Colon (tissue), 2 donors: ENCODE measurements at regions not wholly inside any gene's neighbourhood (a gene's known extent, or its start where the extent isn't known, plus 50 kb on each side); places are given as distances from the start of the nearest gene placed in this dataset.
"Not testable (repeated sequence)": the region's sequence is repeated elsewhere in the genome, so short reads cannot be mapped to it uniquely, and the experiment has no call there.

ENCODE experiments used
- FAIRE-seq: peaks from 2 replicates; lab custom pipeline; 2012; peaks lifted over from hg19 to GRCh38; lab: Jason Lieb, UNC
- donor health status: control.
- donor health status: control.

GRCh38 chr6:140026546-140026945 lies 652.1 kb upstream of the CITED2 start:
- FAIRE-seq = no peak

GRCh38 chr6:140025171-140025570 lies 650.7 kb upstream of the CITED2 start:
- no peak for FAIRE-seq

GRCh38 chr6:140020207-140020791 lies 645.9 kb upstream of the CITED2 start:
- no peak for FAIRE-seq

- FAIRE-seq = no peak
Observed at GRCh38 chr6:140018588-140018987, 644.1 kb upstream of the CITED2 start.

DNA sequence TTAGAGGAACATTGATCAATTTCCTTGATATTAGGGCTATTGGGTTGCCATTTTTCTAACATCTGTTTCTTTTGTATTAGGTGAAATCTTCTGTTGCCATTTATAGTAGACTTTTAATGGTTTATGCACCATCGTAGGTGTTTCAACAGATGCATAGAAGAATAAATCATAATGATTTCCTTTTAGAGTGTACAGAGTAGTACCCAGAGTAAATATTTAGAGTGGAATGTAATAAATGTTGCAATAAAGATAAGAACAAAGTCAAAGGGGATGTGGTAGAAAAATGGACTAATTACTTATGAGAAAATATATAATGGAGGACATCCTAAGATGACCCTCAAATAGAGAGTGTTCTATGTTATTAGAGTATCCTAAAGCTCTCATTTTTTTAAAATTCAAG lies 643.0 kb upstream of the CITED2 start:
- FAIRE-seq = no peak

GRCh38 chr6:140012150-140012549 lies 637.7 kb upstream of the CITED2 start:
- FAIRE-seq = no peak

DNA sequence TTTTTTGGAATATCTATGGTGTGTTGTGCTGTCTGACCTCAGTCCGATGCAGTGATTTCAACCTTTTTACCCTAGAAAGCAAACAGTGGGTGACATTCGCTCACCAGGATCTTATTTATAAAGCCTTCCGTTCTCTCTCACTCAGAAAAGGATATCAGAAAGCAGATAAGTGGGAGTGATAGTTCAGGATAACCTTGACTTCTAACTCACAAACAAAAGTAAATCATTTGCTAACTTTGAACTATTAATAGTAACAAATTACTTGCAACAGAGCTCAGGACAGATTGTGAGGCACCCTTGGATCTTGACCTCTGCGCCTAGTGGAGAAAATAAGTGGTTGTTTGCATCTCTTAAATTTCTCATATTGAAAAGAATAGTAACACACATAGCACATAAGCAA lies 637.1 kb upstream of the CITED2 start:
- no peak for FAIRE-seq

GRCh38 chr6:140009286-140009685 lies 634.8 kb upstream of the CITED2 start:
- FAIRE-seq = no peak

GRCh38 chr6:140007525-140007924 lies 633.1 kb upstream of the CITED2 start:
- FAIRE-seq = no peak

- FAIRE-seq = no peak
Observed at GRCh38 chr6:140003217-140003616, 628.8 kb upstream of the CITED2 start.

GRCh38 chr6:140002396-140003022 lies 628.1 kb upstream of the CITED2 start:
- no peak for FAIRE-seq

- FAIRE-seq = no peak
Observed at GRCh38 chr6:140001821-140002341, 627.4 kb upstream of the CITED2 start.

DNA sequence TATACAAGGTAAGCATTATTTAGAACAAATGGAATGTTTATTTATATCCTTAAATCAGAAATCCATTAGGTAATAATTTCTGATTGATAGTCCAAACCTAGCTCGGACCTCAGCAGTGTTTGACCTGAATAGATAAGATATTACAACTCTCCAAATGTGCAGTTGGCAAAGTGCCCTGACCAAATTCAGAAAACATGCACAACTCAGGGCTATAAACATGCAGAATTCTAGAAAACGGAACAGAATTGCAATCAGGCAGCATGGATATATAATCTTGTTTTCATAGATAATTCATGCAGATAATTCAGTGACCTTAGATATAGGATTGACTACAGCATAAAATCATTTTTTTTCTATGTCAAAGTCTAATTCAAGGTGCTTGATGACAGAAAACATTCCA lies 626.6 kb upstream of the CITED2 start:
- FAIRE-seq = no peak

DNA sequence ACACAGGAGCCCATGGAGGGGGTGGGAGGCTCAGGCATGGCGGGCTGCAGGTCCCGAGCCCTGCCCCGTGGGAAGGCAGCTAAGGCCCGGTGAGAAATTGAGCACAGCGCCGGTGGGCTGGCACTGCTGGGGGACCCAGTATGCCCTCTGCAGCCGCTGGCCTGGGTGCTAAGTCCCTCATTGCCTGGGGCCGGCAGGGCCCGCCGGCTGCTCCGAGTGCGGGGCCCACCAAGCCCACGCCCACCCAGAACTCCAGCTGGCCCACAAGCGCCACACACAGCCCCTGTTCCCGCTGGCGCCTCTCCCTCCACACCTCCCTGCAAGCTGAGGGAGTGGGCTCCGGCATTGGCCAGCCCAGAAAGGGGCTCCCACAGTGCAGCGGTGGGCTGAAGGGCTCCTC lies 625.2 kb upstream of the CITED2 start:
- FAIRE-seq = not testable (repeated sequence)

DNA sequence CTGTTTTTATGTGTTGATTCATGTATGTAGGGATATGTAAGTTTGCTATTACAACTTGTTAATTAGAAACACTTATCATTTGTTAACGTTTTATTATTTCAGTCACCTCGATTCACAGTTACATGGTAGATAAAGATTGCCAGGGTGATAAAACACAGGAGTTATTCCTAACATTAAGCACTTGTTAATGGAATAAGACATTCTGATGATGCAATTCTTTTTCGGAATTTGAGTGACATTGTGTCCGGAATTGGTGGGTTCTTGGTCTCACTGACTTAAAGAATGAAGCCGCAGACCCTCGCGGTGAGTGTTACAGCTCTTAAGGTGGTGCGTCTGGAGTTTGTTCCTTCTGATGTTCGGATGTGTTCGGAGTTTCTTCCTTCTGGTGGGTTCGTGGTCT lies 624.0 kb upstream of the CITED2 start:
- FAIRE-seq = not testable (repeated sequence)

- FAIRE-seq = no peak
Observed at GRCh38 chr6:139996253-139996834, 621.9 kb upstream of the CITED2 start.

GRCh38 chr6:139994998-139995397 lies 620.5 kb upstream of the CITED2 start:
- FAIRE-seq = no peak

DNA sequence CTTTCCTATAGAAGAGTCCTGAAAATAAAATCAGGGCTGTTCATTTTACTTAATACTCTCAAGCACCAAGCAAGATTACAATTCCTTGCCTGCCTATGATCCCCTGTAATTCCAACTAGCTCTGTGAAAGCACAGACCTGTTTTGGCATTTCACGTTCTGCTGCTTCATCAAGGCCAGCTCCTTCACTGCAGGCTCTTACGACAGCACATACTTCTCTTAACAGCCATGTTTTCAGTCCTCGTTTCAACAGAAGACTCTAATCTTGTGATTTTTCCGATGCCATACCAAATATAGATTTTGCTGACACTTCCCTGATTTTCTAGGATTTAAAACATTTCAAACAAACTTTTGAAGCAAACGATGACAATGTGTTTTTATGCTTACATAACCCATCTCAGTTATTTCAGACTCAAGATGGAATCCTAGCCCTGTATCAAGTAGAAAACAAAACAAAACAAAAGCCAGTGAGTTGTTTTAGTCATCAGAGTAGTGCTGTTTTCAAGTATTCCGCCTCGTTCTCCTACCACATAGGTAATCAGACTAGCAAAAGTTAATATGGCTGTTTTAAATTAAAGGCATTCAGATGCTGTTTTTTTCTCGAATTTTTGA lies 616.5 kb upstream of the CITED2 start:
- FAIRE-seq = no peak

DNA sequence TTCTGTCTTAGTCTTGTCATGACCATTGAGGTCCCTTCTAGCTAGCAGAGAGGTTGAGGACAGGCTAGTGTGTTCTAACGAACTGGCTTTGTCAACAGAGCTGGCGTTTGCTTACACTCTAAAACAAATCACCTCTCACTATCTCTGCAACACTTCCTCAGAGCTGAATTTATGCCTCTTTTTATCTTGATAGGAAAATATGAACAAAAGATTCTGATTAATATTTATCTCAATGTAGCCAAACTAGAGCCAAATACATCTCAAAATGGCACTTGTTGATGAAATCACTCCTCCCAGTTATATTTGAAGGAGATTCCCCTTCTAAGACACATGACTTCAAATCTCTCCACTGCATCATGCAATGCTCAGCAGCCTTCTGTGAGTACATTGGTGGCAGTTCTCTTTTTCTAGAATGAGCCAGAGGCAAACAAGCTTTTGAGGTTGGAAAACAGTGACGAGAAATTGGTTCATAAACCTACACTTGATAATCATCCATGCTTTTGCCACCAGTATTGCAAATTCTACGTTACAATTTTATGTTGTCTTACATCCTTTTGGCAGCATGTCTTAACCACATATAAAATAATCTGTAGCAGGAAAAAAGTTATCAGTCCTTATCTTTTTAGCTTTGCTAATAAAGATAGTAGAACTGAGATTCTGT lies 615.7 kb upstream of the CITED2 start:
- no peak for FAIRE-seq

DNA sequence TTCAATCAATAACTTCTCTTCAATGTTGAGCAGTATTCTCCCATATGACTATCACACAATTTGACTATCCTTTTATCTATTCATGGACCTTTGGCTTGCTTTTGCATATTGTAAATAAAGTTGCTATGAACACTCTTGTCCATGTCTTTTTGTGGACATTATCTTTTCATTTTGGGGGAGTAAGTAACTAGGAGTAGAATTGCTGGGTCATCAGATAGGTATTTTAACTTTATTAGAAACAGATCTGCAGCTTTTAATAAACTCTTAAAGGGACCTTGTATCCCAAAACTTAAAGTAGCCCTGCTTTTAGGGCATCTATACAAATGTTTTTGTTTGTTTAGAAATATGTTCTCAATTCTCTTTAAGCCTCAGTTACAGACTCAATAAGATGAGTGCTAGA lies 614.2 kb upstream of the CITED2 start:
- no peak for FAIRE-seq

DNA sequence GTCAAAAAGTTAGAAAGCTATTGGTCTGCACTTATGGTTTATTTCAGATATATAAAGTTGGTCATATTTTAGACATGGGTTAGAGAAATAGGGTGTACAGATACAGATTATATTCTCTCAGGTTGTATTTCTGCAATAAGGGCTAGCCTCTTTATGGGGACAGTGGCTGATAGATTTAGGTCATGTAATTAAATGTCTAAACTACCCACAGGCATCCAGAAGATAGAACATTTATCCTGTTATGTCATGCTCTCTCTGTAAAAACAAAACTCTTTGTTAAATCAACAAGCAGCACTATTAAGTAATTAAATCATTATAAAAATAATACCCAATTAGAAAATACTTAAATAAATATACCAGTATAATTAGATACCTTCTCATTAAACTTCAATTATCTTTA lies 612.6 kb upstream of the CITED2 start:
- FAIRE-seq = no peak

DNA sequence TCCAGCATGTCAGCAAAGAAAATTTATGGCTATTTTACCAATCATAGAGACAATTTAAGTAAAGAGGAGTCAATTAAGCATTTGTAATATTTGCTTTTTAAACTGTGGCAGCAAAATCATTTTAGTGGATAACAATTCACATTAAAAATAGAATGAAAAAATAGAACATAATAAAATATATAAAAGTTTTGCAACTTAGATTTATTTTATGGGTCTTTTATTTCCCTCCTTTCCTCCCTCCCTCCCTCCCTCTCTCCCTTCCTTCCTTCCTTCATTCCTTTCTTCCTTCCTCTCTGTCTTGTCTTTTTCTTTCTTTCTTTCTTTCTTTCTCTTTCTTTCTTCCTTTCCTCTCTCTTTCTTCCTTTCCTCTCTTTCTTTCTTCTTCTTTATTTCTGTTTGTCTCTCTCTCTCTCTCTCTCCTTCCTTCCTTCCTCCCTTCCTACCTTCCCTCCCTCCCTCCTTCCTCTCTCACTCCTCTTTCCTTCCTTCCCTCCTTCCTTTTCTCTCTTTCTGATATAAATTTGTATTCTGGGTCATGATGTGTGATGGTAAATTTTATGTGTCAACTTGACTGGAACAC lies 610.9 kb upstream of the CITED2 start:
- no peak for FAIRE-seq
